ENCODE measurements at regions not wholly inside any gene's neighbourhood (a gene's known extent, or its start where the extent isn't known, plus 50 kb on each side); places are given as distances from the start of the nearest gene placed in this dataset.
"Not testable (repeated sequence)": the region's sequence is repeated elsewhere in the genome, so short reads cannot be mapped to it uniquely, and the experiment has no call there.

- H3K27ac ChIP-seq (ENCODE audit: low read depth in 2 of 2, low read length in 2 of 2); intact Hi-C loops (cut with DNase I); H3K4me3 ChIP-seq (ENCODE audit: low read length in 3 of 3); H3K27me3 ChIP-seq (ENCODE audit: control insufficient read depth, insufficient read depth, low read length); H3K36me3 ChIP-seq (ENCODE audit: control insufficient read depth in 2 of 3, insufficient read depth in 3 of 3, low read length in 3 of 3); FAIRE-seq; DNase-seq; H3K9me3 ChIP-seq (ENCODE audit: control insufficient read depth in 2 of 3, insufficient read depth in 1 of 3, low read length in 3 of 3); H3K4me1 ChIP-seq (ENCODE audit: control insufficient read depth in 2 of 3, insufficient read depth in 2 of 3, low read depth in 1 of 3, low read length in 3 of 3); H3K9ac ChIP-seq (ENCODE audit: low read length in 3 of 3): not testable (repeated sequence)
Measured at GRCh38 chr3:125775606-125776294, 180.5 kb upstream of the OSBPL11 start.

- H3K27me3 ChIP-seq (ENCODE audit: control insufficient read depth, insufficient read depth, low read length); H3K9ac ChIP-seq (ENCODE audit: low read length in 3 of 3); H3K36me3 ChIP-seq (ENCODE audit: control insufficient read depth in 2 of 3, insufficient read depth in 3 of 3, low read length in 3 of 3); H3K4me1 ChIP-seq (ENCODE audit: control insufficient read depth in 2 of 3, insufficient read depth in 2 of 3, low read depth in 1 of 3, low read length in 3 of 3); H3K9me3 ChIP-seq (ENCODE audit: control insufficient read depth in 2 of 3, insufficient read depth in 1 of 3, low read length in 3 of 3); H3K4me3 ChIP-seq (ENCODE audit: low read length in 3 of 3); intact Hi-C loops (cut with DNase I); FAIRE-seq; H3K27ac ChIP-seq (ENCODE audit: low read depth in 2 of 2, low read length in 2 of 2); DNase-seq: not testable (repeated sequence)
Measured at GRCh38 chr3:125779276-125779675, 184.0 kb upstream of the OSBPL11 start.

- H3K4me1 ChIP-seq (ENCODE audit: control insufficient read depth in 2 of 3, insufficient read depth in 2 of 3, low read depth in 1 of 3, low read length in 3 of 3); H3K27ac ChIP-seq (ENCODE audit: low read depth in 2 of 2, low read length in 2 of 2); H3K27me3 ChIP-seq (ENCODE audit: control insufficient read depth, insufficient read depth, low read length); H3K9ac ChIP-seq (ENCODE audit: low read length in 3 of 3); intact Hi-C loops (cut with DNase I); H3K4me3 ChIP-seq (ENCODE audit: low read length in 3 of 3); FAIRE-seq; H3K36me3 ChIP-seq (ENCODE audit: control insufficient read depth in 2 of 3, insufficient read depth in 3 of 3, low read length in 3 of 3); DNase-seq; H3K9me3 ChIP-seq (ENCODE audit: control insufficient read depth in 2 of 3, insufficient read depth in 1 of 3, low read length in 3 of 3): not testable (repeated sequence)
Measured at GRCh38 chr3:125779918-125780317, 184.6 kb upstream of the OSBPL11 start.

GRCh38 chr3:125781678-125782077 is 186.4 kb upstream of the OSBPL11 start:
- H3K9ac ChIP-seq (ENCODE audit: low read length in 3 of 3); H3K4me3 ChIP-seq (ENCODE audit: low read length in 3 of 3); intact Hi-C loops (cut with DNase I); FAIRE-seq; H3K9me3 ChIP-seq (ENCODE audit: control insufficient read depth in 2 of 3, insufficient read depth in 1 of 3, low read length in 3 of 3); DNase-seq; H3K36me3 ChIP-seq (ENCODE audit: control insufficient read depth in 2 of 3, insufficient read depth in 3 of 3, low read length in 3 of 3); H3K4me1 ChIP-seq (ENCODE audit: control insufficient read depth in 2 of 3, insufficient read depth in 2 of 3, low read depth in 1 of 3, low read length in 3 of 3); H3K27ac ChIP-seq (ENCODE audit: low read depth in 2 of 2, low read length in 2 of 2); H3K27me3 ChIP-seq (ENCODE audit: control insufficient read depth, insufficient read depth, low read length): not testable (repeated sequence)

GRCh38 chr3:125790312-125790711 is 178.7 kb upstream of the ROPN1B start:
- intact Hi-C loops (cut with DNase I); FAIRE-seq; H3K9ac ChIP-seq (ENCODE audit: low read length in 3 of 3): not testable (repeated sequence)

GRCh38 chr3:125791021-125791420 is 178.0 kb upstream of the ROPN1B start:
- H3K36me3 ChIP-seq (ENCODE audit: control insufficient read depth in 2 of 3, insufficient read depth in 3 of 3, low read length in 3 of 3); FAIRE-seq; H3K27me3 ChIP-seq (ENCODE audit: control insufficient read depth, insufficient read depth, low read length); H3K9me3 ChIP-seq (ENCODE audit: control insufficient read depth in 2 of 3, insufficient read depth in 1 of 3, low read length in 3 of 3); intact Hi-C loops (cut with DNase I); H3K4me3 ChIP-seq (ENCODE audit: low read length in 3 of 3); H3K4me1 ChIP-seq (ENCODE audit: control insufficient read depth in 2 of 3, insufficient read depth in 2 of 3, low read depth in 1 of 3, low read length in 3 of 3); H3K27ac ChIP-seq (ENCODE audit: low read depth in 2 of 2, low read length in 2 of 2); H3K9ac ChIP-seq (ENCODE audit: low read length in 3 of 3); DNase-seq: not testable (repeated sequence)

More at GRCh38 chr3:125790312-125790711, 178.7 kb upstream of the ROPN1B start:
- not testable (repeated sequence) for H3K36me3 ChIP-seq (ENCODE audit: control insufficient read depth in 2 of 3, insufficient read depth in 3 of 3, low read length in 3 of 3); H3K27me3 ChIP-seq (ENCODE audit: control insufficient read depth, insufficient read depth, low read length); H3K9me3 ChIP-seq (ENCODE audit: control insufficient read depth in 2 of 3, insufficient read depth in 1 of 3, low read length in 3 of 3); H3K4me1 ChIP-seq (ENCODE audit: control insufficient read depth in 2 of 3, insufficient read depth in 2 of 3, low read depth in 1 of 3, low read length in 3 of 3); DNase-seq; H3K4me3 ChIP-seq (ENCODE audit: low read length in 3 of 3); H3K27ac ChIP-seq (ENCODE audit: low read depth in 2 of 2, low read length in 2 of 2)

GRCh38 chr3:125810010-125810409 is 159.0 kb upstream of the ROPN1B start:
- H3K27ac ChIP-seq (ENCODE audit: low read depth in 2 of 2, low read length in 2 of 2); H3K4me1 ChIP-seq (ENCODE audit: control insufficient read depth in 2 of 3, insufficient read depth in 2 of 3, low read depth in 1 of 3, low read length in 3 of 3); intact Hi-C loops (cut with DNase I); FAIRE-seq; H3K4me3 ChIP-seq (ENCODE audit: low read length in 3 of 3); H3K27me3 ChIP-seq (ENCODE audit: control insufficient read depth, insufficient read depth, low read length); H3K36me3 ChIP-seq (ENCODE audit: control insufficient read depth in 2 of 3, insufficient read depth in 3 of 3, low read length in 3 of 3); H3K9ac ChIP-seq (ENCODE audit: low read length in 3 of 3); DNase-seq: not testable (repeated sequence)
- peaks cover 0 to 13% (median 3%) of the 10 kb centered on the region in 3 donors for H3K9me3 ChIP-seq (ENCODE audit: control insufficient read depth in 2 of 3, insufficient read depth in 1 of 3, low read length in 3 of 3)

- FAIRE-seq; H3K4me3 ChIP-seq (ENCODE audit: low read length in 3 of 3); DNase-seq; intact Hi-C loops (cut with DNase I); H3K27ac ChIP-seq (ENCODE audit: low read depth in 2 of 2, low read length in 2 of 2); H3K9ac ChIP-seq (ENCODE audit: low read length in 3 of 3); H3K9me3 ChIP-seq (ENCODE audit: control insufficient read depth in 2 of 3, insufficient read depth in 1 of 3, low read length in 3 of 3); H3K4me1 ChIP-seq (ENCODE audit: control insufficient read depth in 2 of 3, insufficient read depth in 2 of 3, low read depth in 1 of 3, low read length in 3 of 3); H3K36me3 ChIP-seq (ENCODE audit: control insufficient read depth in 2 of 3, insufficient read depth in 3 of 3, low read length in 3 of 3); H3K27me3 ChIP-seq (ENCODE audit: control insufficient read depth, insufficient read depth, low read length): not testable (repeated sequence)
Measured at GRCh38 chr3:125822175-125822574, 146.8 kb upstream of the ROPN1B start.
